GM12878 (cell line): ENCODE measurements at regions not wholly inside any gene's neighbourhood (a gene's known extent, or its start where the extent isn't known, plus 50 kb on each side); places are given as distances from the start of the nearest gene placed in this dataset.

Experiments used
- ATAC-seq: fragments of 200-7000 bp; cut with Tn5 transposase; 3 replicates; pipeline ENCODE4 v1.9.1; 2020; ENCODE audit warnings: mild to moderate bottlenecking, moderate library complexity
- BruUV-seq: library from RNA; stranded (reverse); fragments of 400-500 nt; replicated peaks from 2 replicates; lab custom pipeline; 2021; lab: Mats Ljungman, UMichigan
- CTCF ChIA-PET: fragments of 300-600 bp; sonication (Branson Sonifier 250); formaldehyde crosslinking; extraction: SDS; loops from one replicate; lab custom pipeline; 2021; ENCODE audit warnings: inconsistent platforms; lab: Yijun Ruan, JAX
- POLR2A ChIA-PET: fragments of 350-600 bp; formaldehyde crosslinking; extraction: SDS; loops from one replicate; lab custom pipeline; 2021; ENCODE audit warnings: inconsistent platforms; lab: Charles Lee
- RAD21 ChIA-PET: fragments of 300-600 bp; sonication (Branson Sonifier 250); formaldehyde crosslinking; loops from one replicate; lab custom pipeline; 2023; ENCODE audit warnings: antibody characterized with exemption; ENCODE audit not compliant: unreplicated experiment; lab: Charles Lee
- SMC1A ChIA-PET: fragments of 300-600 bp; sonication (Branson Sonifier 250); formaldehyde crosslinking; loops from one replicate; lab custom pipeline; 2023; ENCODE audit not compliant: unreplicated experiment, uncharacterized antibody; lab: Charles Lee
- DNase-seq: peaks from one replicate; pipeline ENCODE4 v3.0.0-alpha.2; 2011; ENCODE audit warnings: low read depth, low spot score
- FAIRE-seq: peaks from 3 replicates; lab custom pipeline; 2011; peaks lifted over from hg19 to GRCh38; lab: Jason Lieb, UNC
- H2AFZ ChIP-seq: 2 replicates; pipeline ENCODE4 v1.6.0; 2011; ENCODE audit warnings: low read depth, low read length, control low read depth; ENCODE audit not compliant: control insufficient read depth
- H3K27ac ChIP-seq: 2 replicates; pipeline ENCODE4 v1.5.1; 2011; ENCODE audit warnings: control low read depth; ENCODE audit not compliant: control insufficient read depth, insufficient read depth
- H3K27me3 ChIP-seq, 2 experiments: replicated peaks in 1 of 2; 2 replicates each; pipeline versions ENCODE4 v1.6.0 to v1.6.1; 2011; ENCODE audit warnings: low read length in 1 of 2; ENCODE audit not compliant: control insufficient read depth in 2 of 2, insufficient read depth in 2 of 2
- H3K36me3 ChIP-seq, 2 experiments: 2 replicates each; pipeline ENCODE4 v1.5.1; 2011; ENCODE audit warnings: low read length in 1 of 2; ENCODE audit not compliant: control insufficient read depth in 2 of 2, insufficient read depth in 2 of 2
- H3K4me1 ChIP-seq: 2 replicates; pipeline ENCODE4 v1.6.1; 2011; ENCODE audit warnings: mild to moderate bottlenecking, low read length, moderate library complexity, mixed read lengths; ENCODE audit not compliant: control insufficient read depth, insufficient read depth
- H3K4me2 ChIP-seq: 2 replicates; pipeline ENCODE4 v1.6.0; 2011; ENCODE audit warnings: control low read depth; ENCODE audit not compliant: control insufficient read depth, insufficient read depth
- H3K4me3 ChIP-seq: fragments of 200-600 bp; sonication (generic); 2 replicates; pipeline ENCODE4 v1.5.1; 2016
- H3K79me2 ChIP-seq: 2 replicates; pipeline ENCODE4 v1.6.0; 2011; ENCODE audit warnings: low read length; ENCODE audit not compliant: control insufficient read depth, insufficient read depth
- H3K9ac ChIP-seq: 2 replicates; pipeline ENCODE4 v1.8.0; 2011; ENCODE audit warnings: low read length, control low read depth, mixed read lengths; ENCODE audit not compliant: control insufficient read depth, insufficient read depth
- H3K9me3 ChIP-seq: replicated peaks from 3 replicates; pipeline ENCODE4 v1.5.1; 2011; ENCODE audit warnings: mild to moderate bottlenecking, low read length; ENCODE audit not compliant: control insufficient read depth, insufficient read depth
- H4K20me1 ChIP-seq: 2 replicates; pipeline ENCODE4 v1.6.0; 2011; ENCODE audit not compliant: control insufficient read depth, insufficient read depth
- IRF4 ChIP-seq: IDR thresholded peaks from 2 replicates; pipeline ENCODE4 v1.6.1; 2011; ENCODE audit warnings: low read depth, low read length
- RAD51 ChIP-seq: fragments of 450-650 bp; IDR thresholded peaks from 2 replicates; pipeline ENCODE4 v1.6.1; 2016; ENCODE audit warnings: moderate library complexity, mild to moderate bottlenecking, inconsistent platforms
- STAT3 ChIP-seq: IDR thresholded peaks from 2 replicates; pipeline ENCODE4 v1.6.1; 2011; ENCODE audit warnings: low read depth, low read length, improper control_type of control experiment
- TCF3 ChIP-seq: IDR thresholded peaks from 2 replicates; pipeline ENCODE4 v1.6.1; 2012; ENCODE audit warnings: low read depth, mild to moderate bottlenecking, low read length, borderline replicate concordance; ENCODE audit not compliant: insufficient read depth
- YY1 ChIP-seq: IDR thresholded peaks from 2 replicates; pipeline ENCODE4 v1.6.1; 2011; ENCODE audit warnings: low read depth, mild to moderate bottlenecking, low read length
- ZBTB4 ChIP-seq: fragments of 450-650 bp; formaldehyde crosslinking; IDR thresholded peaks from 2 replicates; pipeline ENCODE4 v1.4.0; 2022; ENCODE audit warnings: mild to moderate bottlenecking, moderate library complexity
- WGBS: methylation state at CpG from one replicate; pipeline ENCODE4 v1.1.6; 2016; ENCODE audit warnings: low lambda C conversion rate; ENCODE audit not compliant: insufficient replicate concordance, insufficient coverage; ENCODE audit errors: missing lambda C conversion rate; 5-methylcytosine and 5-hydroxymethylcytosine counted together
- in situ Hi-C: fragments of 300-500 bp; cut with MboI; formaldehyde crosslinking; loops from 9 replicates; pipeline ENCODE4 v1.14.3; 2018; ENCODE audit warnings: mixed read lengths
- intact Hi-C: fragments of 100-400 bp; cut with micrococcal nuclease; formaldehyde crosslinking; loops from one replicate; pipeline ENCODE4 v1.14.2; 2022; ENCODE audit not compliant: unreplicated experiment

DNA sequence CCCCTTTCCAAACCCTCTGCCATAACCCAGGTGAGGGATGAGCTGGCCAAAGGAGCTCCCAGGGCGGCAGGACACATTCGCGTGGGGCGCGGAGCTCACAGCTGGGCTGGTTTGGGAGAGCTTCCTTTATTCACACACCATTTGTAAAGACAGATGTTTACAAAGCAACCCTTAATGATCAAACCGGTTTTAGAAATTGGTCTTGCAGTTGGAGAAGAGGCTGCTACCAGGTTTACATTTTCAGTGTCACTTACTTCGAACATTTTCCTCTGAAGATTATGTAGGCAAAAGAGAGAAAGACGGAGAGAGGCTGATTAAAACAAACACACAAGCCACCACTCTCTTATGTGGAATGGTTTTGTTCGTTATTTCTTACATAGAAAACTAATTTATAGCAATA lies 648.7 kb downstream of the IRX1 start:
- ChIA-PET POLR2A (no interaction called here), SMC1A (no interaction called here), RAD21 (no interaction called here), CTCF (interaction anchor here (0.7 kb wide), 1 partner anchor 10 kb away, joined by 3 read pairs; no protein-coding TSS in a partner anchor)
- in situ Hi-C loops = no loop called here
- H3K4me1 ChIP-seq = no peaks in the 10 kb centered on the region
- H3K27ac ChIP-seq = no peak overlapping the region
- no peaks in the 10 kb centered on the region for H3K79me2 ChIP-seq
- BruUV-seq = no TSS peak
- ATAC-seq (no peak), FAIRE-seq (no peak), DNase-seq (no peak)
- H3K4me3 ChIP-seq = no peak overlapping the region
- no peaks in the 10 kb centered on the region; the same call in 2 of the 3 replicates for H3K9me3 ChIP-seq
- H3K27me3 ChIP-seq = no peaks in the 10 kb centered on the region
- H2AFZ ChIP-seq = no peak overlapping the region
- H3K9ac ChIP-seq = no peak overlapping the region
- H3K4me2 ChIP-seq = no peak overlapping the region
- H4K20me1 ChIP-seq = no peaks in the 10 kb centered on the region
- intact Hi-C loops = no loop called here
- 56% methylated on average over 9 of the region's 9 CpGs for WGBS
- no peak for TF ChIP-seq TCF3
- TF ChIP-seq ZBTB4 (CRISPR knock-in tag) = no peak
- no peak for TF ChIP-seq RAD51
- no peak for TF ChIP-seq STAT3
- no peak for TF ChIP-seq IRF4
- no peak for TF ChIP-seq YY1
- H3K36me3 ChIP-seq = no peaks in the 10 kb centered on the region
